ENCODE measurements at regions not wholly inside any gene's neighbourhood (a gene's known extent, or its start where the extent isn't known, plus 50 kb on each side); places are given as distances from the start of the nearest gene placed in this dataset.

DNA sequence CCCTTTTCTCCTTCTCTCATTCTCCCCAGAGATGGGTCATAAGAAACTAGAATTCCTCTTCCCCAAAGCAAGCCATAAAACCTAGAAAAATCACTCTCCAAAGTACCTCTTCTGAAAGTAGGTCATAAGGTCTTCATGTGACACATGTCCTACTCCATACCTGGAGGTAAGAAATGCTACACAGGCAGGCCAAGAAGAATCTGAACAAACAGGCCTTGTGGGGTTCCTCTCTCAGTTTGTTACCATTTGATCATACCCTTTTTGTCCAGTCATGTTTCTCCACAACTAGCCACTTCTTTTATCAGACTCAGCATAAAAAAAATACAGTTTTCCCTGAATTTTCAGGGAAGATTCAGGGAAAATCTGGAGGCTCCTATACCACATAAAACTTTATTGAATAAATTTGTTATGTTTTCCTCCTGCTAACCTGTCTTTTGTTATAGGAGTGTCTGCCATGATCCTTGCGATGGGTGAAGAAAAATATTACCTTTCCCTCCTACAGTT, 134.4 kb upstream of the LMO4 start:
- Histone ChIP-seq H3K4me1 (ENCODE audit: control insufficient read depth, insufficient read depth, low read length) (peaks cover 5% of the 10 kb centered on the region), H3K9me3 (ENCODE audit: control insufficient read depth, low read length) (no peaks in the 10 kb centered on the region), H3K27me3 (ENCODE audit: control insufficient read depth, insufficient read depth, low read length, poor library complexity, severe bottlenecking) (no peaks in the 10 kb centered on the region), H3K27ac (ENCODE audit: insufficient read depth, low read depth, low read length, poor library complexity, severe bottlenecking) (no peak overlapping the region), H3K4me3 (ENCODE audit: insufficient read depth, low read depth, low read length) (no peak overlapping the region), H3K36me3 (ENCODE audit: control insufficient read depth, insufficient read depth, low read length) (no peaks in the 10 kb centered on the region)
- WGBS, 2 experiments = 100% methylated on average over 1 of the region's 1 CpG; no CpG with 5 or more reads in 1 of the 2 experiments

DNA sequence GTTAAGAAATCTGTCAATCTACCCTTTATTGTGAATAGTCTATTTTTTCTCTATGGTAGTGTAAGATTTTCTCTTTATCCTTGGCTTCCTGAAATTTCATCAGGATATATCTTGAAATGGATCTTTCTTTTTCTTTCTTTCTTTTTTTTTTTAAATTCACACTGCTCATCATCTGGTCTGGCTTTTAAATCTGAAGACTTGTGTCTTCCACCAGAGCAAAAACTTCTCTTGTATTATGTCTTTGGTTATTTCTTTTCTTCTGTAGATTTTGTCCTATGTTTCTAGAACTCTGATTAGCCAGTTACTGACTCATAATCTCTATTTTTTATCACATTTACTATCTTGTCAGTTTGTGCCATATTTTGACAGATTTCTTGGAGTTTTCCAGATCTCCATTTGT, 133.8 kb upstream of the LMO4 start:
- Histone ChIP-seq H3K36me3 (ENCODE audit: control insufficient read depth, insufficient read depth, low read length) (no peaks in the 10 kb centered on the region), H3K9me3 (ENCODE audit: control insufficient read depth, low read length) (no peaks in the 10 kb centered on the region), H3K4me1 (ENCODE audit: control insufficient read depth, insufficient read depth, low read length) (peaks cover 5% of the 10 kb centered on the region), H3K27me3 (ENCODE audit: control insufficient read depth, insufficient read depth, low read length, poor library complexity, severe bottlenecking) (no peaks in the 10 kb centered on the region), H3K27ac (ENCODE audit: insufficient read depth, low read depth, low read length, poor library complexity, severe bottlenecking) (no peak overlapping the region), H3K4me3 (ENCODE audit: insufficient read depth, low read depth, low read length) (no peak overlapping the region)

DNA sequence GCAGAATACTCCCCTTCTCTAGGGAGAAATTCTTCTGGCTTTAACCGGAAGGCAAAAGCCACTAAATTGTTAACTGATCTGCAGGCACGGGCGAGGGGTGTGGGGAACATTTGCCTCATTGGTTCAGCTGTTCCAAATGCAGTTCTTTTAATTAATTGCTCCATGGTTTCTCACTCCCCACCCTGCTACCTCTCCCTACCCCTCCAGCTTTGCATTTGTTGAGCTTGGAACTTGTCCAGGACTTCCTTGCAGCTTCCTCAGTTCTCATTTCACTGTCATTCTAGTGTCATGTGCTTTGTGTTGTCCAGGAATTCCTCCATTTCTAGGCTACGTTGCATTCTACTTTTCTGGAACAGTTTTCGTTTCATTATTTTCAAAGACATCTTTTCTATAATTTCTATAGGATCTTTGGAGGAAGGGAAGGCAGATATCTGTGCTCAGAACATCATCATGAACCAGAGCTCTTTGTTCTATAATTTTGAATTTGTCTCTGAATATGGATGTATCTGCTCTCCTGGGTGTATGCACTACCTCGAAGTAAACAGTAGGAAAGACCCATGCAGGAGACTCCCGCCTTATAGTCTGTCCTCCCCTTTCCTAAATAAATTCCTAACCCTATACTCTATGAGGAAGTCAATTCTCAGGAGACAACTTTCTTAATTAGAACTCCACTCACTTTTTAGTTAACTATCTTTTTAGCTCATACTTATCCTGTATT, 132.4 kb upstream of the LMO4 start:
- Histone ChIP-seq H3K4me3 (ENCODE audit: insufficient read depth, low read depth, low read length) (no peak overlapping the region), H3K9me3 (ENCODE audit: control insufficient read depth, low read length) (no peaks in the 10 kb centered on the region), H3K27me3 (ENCODE audit: control insufficient read depth, insufficient read depth, low read length, poor library complexity, severe bottlenecking) (no peaks in the 10 kb centered on the region), H3K4me1 (ENCODE audit: control insufficient read depth, insufficient read depth, low read length) (peaks cover 1% of the 10 kb centered on the region), H3K36me3 (ENCODE audit: control insufficient read depth, insufficient read depth, low read length) (no peaks in the 10 kb centered on the region), H3K27ac (ENCODE audit: insufficient read depth, low read depth, low read length, poor library complexity, severe bottlenecking) (no peak overlapping the region)
- 86 to 93% methylated on average over 6 to 7 of the region's 7 CpGs for WGBS, 2 experiments

- WGBS, 2 experiments = 55 to 77% methylated on average over 2 of the region's 2 CpGs
- Histone ChIP-seq H3K36me3 (ENCODE audit: control insufficient read depth, insufficient read depth, low read length) (no peaks in the 10 kb centered on the region), H3K27ac (ENCODE audit: insufficient read depth, low read depth, low read length, poor library complexity, severe bottlenecking) (no peak overlapping the region), H3K27me3 (ENCODE audit: control insufficient read depth, insufficient read depth, low read length, poor library complexity, severe bottlenecking) (no peaks in the 10 kb centered on the region), H3K4me1 (ENCODE audit: control insufficient read depth, insufficient read depth, low read length) (peaks cover 6% of the 10 kb centered on the region), H3K4me3 (ENCODE audit: insufficient read depth, low read depth, low read length) (no peak overlapping the region), H3K9me3 (ENCODE audit: control insufficient read depth, low read length) (no peaks in the 10 kb centered on the region)
These were observed 131.5 kb upstream of the LMO4 start for GRCh38 chr1:87197156-87197555.

GRCh38 chr1:87197641-87198040, 131.0 kb upstream of the LMO4 start:
- H3K4me1 ChIP-seq (ENCODE audit: control insufficient read depth, insufficient read depth, low read length) = peaks cover 6% of the 10 kb centered on the region
- no peaks in the 10 kb centered on the region for H3K9me3 ChIP-seq (ENCODE audit: control insufficient read depth, low read length)
- no peaks in the 10 kb centered on the region for H3K36me3 ChIP-seq (ENCODE audit: control insufficient read depth, insufficient read depth, low read length)
- no peak overlapping the region for H3K27ac ChIP-seq (ENCODE audit: insufficient read depth, low read depth, low read length, poor library complexity, severe bottlenecking)
- WGBS, 2 experiments = 91 to 92% methylated on average over 2 of the region's 2 CpGs
- no peak overlapping the region for H3K4me3 ChIP-seq (ENCODE audit: insufficient read depth, low read depth, low read length)
- no peaks in the 10 kb centered on the region for H3K27me3 ChIP-seq (ENCODE audit: control insufficient read depth, insufficient read depth, low read length, poor library complexity, severe bottlenecking)

DNA sequence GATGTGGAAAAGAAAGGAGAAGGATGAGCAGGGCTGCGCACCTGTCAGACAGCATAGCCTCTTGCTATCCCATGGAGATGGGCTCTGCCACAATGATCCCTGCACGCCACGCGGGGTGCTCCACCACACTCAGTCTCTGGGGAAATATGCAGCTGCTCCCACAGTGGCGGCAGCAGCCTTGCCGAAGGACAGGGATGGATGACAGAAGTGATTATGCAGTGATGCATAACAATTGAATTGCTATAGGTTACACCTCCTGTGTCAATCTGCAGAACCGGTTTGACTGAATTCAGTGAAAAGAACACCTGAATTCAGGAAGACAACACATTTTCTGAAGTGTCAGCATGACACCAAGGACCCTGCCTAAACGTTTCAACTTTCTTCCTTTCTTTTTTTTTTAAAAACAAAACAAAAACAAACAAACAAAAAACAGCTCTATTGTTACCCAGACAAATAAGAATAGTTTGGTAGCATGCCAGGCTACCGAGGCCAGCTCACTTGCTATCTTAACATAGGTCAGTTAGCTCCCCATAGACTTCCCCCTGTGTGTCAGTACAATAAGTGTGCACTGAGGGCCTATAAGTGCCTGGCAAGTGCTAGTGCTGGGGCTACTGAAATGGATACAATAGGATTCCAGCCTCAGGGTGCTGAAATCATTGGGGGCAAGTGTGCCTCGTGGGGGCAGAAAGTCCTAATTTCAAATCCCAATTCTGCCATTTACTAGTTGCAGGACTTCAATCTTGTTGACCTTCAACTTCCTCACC, 127.6 kb upstream of the LMO4 start:
- Histone ChIP-seq H3K9me3 (ENCODE audit: control insufficient read depth, low read length) (no peaks in the 10 kb centered on the region), H3K36me3 (ENCODE audit: control insufficient read depth, insufficient read depth, low read length) (no peaks in the 10 kb centered on the region), H3K27me3 (ENCODE audit: control insufficient read depth, insufficient read depth, low read length, poor library complexity, severe bottlenecking) (no peaks in the 10 kb centered on the region), H3K4me3 (ENCODE audit: insufficient read depth, low read depth, low read length) (no peak overlapping the region), H3K27ac (ENCODE audit: insufficient read depth, low read depth, low read length, poor library complexity, severe bottlenecking) (no peak overlapping the region), H3K4me1 (ENCODE audit: control insufficient read depth, insufficient read depth, low read length) (peaks cover 6% of the 10 kb centered on the region)
- WGBS, 2 experiments = 74 to 75% methylated on average over 10 of the region's 10 CpGs

GRCh38 chr1:87201768-87202167, 126.9 kb upstream of the LMO4 start:
- Histone ChIP-seq H3K36me3 (ENCODE audit: control insufficient read depth, insufficient read depth, low read length) (no peaks in the 10 kb centered on the region), H3K27ac (ENCODE audit: insufficient read depth, low read depth, low read length, poor library complexity, severe bottlenecking) (no peak overlapping the region), H3K4me3 (ENCODE audit: insufficient read depth, low read depth, low read length) (no peak overlapping the region), H3K4me1 (ENCODE audit: control insufficient read depth, insufficient read depth, low read length) (peaks cover 6% of the 10 kb centered on the region), H3K27me3 (ENCODE audit: control insufficient read depth, insufficient read depth, low read length, poor library complexity, severe bottlenecking) (no peaks in the 10 kb centered on the region), H3K9me3 (ENCODE audit: control insufficient read depth, low read length) (no peaks in the 10 kb centered on the region)
- 95 to 96% methylated on average over 9 of the region's 9 CpGs for WGBS, 2 experiments

DNA sequence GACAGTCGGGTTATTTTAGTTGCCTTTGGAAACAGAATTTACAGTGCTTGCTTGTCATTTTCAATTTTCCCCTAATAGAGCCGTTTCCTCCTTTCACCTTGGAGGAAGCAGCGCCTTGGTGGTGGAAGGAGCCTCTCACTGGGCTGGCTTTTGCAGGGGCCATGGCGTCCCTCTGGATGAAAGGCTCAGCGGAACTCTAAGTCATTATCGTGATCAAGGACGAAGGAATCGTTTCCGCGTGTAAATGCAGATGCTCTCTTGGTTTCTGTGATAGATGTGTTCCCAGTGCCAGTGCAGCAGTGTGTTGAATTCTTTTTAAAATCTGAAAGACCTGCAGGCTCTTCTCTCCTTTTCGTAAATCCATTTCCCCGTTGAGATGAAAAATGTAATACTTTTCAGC, 126.2 kb upstream of the LMO4 start:
- Histone ChIP-seq H3K4me1 (ENCODE audit: control insufficient read depth, insufficient read depth, low read length) (peaks cover 6% of the 10 kb centered on the region), H3K27ac (ENCODE audit: insufficient read depth, low read depth, low read length, poor library complexity, severe bottlenecking) (no peak overlapping the region), H3K4me3 (ENCODE audit: insufficient read depth, low read depth, low read length) (no peak overlapping the region), H3K27me3 (ENCODE audit: control insufficient read depth, insufficient read depth, low read length, poor library complexity, severe bottlenecking) (no peaks in the 10 kb centered on the region), H3K9me3 (ENCODE audit: control insufficient read depth, low read length) (no peaks in the 10 kb centered on the region), H3K36me3 (ENCODE audit: control insufficient read depth, insufficient read depth, low read length) (no peaks in the 10 kb centered on the region)
- WGBS, 2 experiments = 93 to 94% methylated on average over 11 to 12 of the region's 12 CpGs

- WGBS, 2 experiments = 93 to 94% methylated on average over 16 of the region's 16 CpGs
- Histone ChIP-seq H3K4me1 (ENCODE audit: control insufficient read depth, insufficient read depth, low read length) (peaks cover 6% of the 10 kb centered on the region), H3K27me3 (ENCODE audit: control insufficient read depth, insufficient read depth, low read length, poor library complexity, severe bottlenecking) (no peaks in the 10 kb centered on the region), H3K27ac (ENCODE audit: insufficient read depth, low read depth, low read length, poor library complexity, severe bottlenecking) (no peak overlapping the region), H3K4me3 (ENCODE audit: insufficient read depth, low read depth, low read length) (no peak overlapping the region), H3K9me3 (ENCODE audit: control insufficient read depth, low read length) (no peaks in the 10 kb centered on the region), H3K36me3 (ENCODE audit: control insufficient read depth, insufficient read depth, low read length) (no peaks in the 10 kb centered on the region)
These were observed 125.6 kb upstream of the LMO4 start for GRCh38 chr1:87202922-87203655.

DNA sequence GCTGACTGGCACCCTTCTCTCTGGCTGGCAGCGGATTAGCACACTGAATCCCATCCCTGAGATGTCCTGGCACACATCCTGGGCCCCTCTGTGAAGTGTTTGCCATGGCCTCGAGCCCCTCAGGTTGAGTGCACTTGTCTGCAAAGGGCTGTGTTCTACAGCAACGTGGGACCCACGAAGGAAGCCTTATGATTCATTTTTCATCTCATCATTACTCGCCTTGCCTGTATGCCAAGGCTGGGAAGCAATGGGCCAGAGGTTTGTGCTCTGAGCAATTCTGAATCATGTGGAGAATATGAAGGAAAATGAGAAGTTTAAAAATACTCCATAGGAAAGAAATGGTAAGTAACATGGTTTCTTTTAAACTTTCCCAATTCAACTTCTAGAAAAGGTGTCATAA, 124.8 kb upstream of the LMO4 start:
- no peaks in the 10 kb centered on the region for H3K27me3 ChIP-seq (ENCODE audit: control insufficient read depth, insufficient read depth, low read length, poor library complexity, severe bottlenecking)
- no peaks in the 10 kb centered on the region for H3K9me3 ChIP-seq (ENCODE audit: control insufficient read depth, low read length)
- no peak overlapping the region for H3K27ac ChIP-seq (ENCODE audit: insufficient read depth, low read depth, low read length, poor library complexity, severe bottlenecking)
- WGBS, 2 experiments = 80 to 86% methylated on average over 5 of the region's 5 CpGs
- H3K4me1 ChIP-seq (ENCODE audit: control insufficient read depth, insufficient read depth, low read length) = peaks cover 6% of the 10 kb centered on the region
- H3K4me3 ChIP-seq (ENCODE audit: insufficient read depth, low read depth, low read length) = no peak overlapping the region
- no peaks in the 10 kb centered on the region for H3K36me3 ChIP-seq (ENCODE audit: control insufficient read depth, insufficient read depth, low read length)
